Activated CD8-positive, alpha-beta T cell treated with anti-CD3 and anti-CD28 coated beads for 36 hours (primary cell): ENCODE measurements at regions not wholly inside any gene's neighbourhood (a gene's known extent, or its start where the extent isn't known, plus 50 kb on each side); places are given as distances from the start of the nearest gene placed in this dataset.
"Not testable (repeated sequence)": the region's sequence is repeated elsewhere in the genome, so short reads cannot be mapped to it uniquely, and the experiment has no call there.

Experiments
- ATAC-seq: fragments of 200-7000 bp; cut with Tn5 transposase; one replicate; pipeline ENCODE4 v1.10.0; 2021; ENCODE audit warnings: mild to moderate bottlenecking, moderate library complexity
- CTCF ChIA-PET: fragments of 350-600 bp; sonication (Branson Sonifier 250); formaldehyde crosslinking; loops from one replicate; lab custom pipeline; 2021; ENCODE audit warnings: antibody characterized with exemption; lab: Charles Lee
- POLR2A ChIA-PET: fragments of 350-600 bp; sonication (Branson Sonifier 250); formaldehyde crosslinking; loops from one replicate; lab custom pipeline; 2021; ENCODE audit warnings: antibody characterized with exemption; lab: Charles Lee
- DNase-seq: peaks from one replicate; pipeline ENCODE4 v3.0.0-alpha.2; 2020
- H3K27ac Mint-ChIP-seq: one replicate; pipeline ENCODE4 v1.8.0; 2021; ENCODE audit warnings: mild to moderate bottlenecking, mixed read lengths
- H3K27me3 Mint-ChIP-seq: one replicate; pipeline ENCODE4 v1.8.0; 2021; ENCODE audit warnings: mixed read lengths
- H3K36me3 Mint-ChIP-seq: one replicate; pipeline ENCODE4 v1.8.0; 2021; ENCODE audit warnings: low read depth, mixed read lengths
- H3K4me1 Mint-ChIP-seq: one replicate; pipeline ENCODE4 v1.8.0; 2021; ENCODE audit warnings: low read depth, mixed read lengths
- H3K4me3 Mint-ChIP-seq: one replicate; pipeline ENCODE4 v1.8.0; 2021; ENCODE audit warnings: mild to moderate bottlenecking, moderate library complexity, mixed read lengths
- H3K9me3 Mint-ChIP-seq: one replicate; pipeline ENCODE4 v1.8.0; 2021; ENCODE audit warnings: mixed read lengths
- intact Hi-C: fragments of 100-400 bp; cut with micrococcal nuclease; formaldehyde crosslinking; loops from one replicate; pipeline ENCODE4 v1.10.0; 2022
- TF ChIP-seq, protein P1 (sequence below): fragments of 200-600 bp; IDR thresholded peaks from one replicate; pipeline ENCODE4 v1.8.0; 2022; ENCODE audit warnings: antibody characterized with exemption, mild to moderate bottlenecking

- Mint-ChIP-seq H3K36me3 (no peaks in the 10 kb centered on the region), H3K27me3 (peaks cover 4% of the 10 kb centered on the region), H3K9me3 (no peaks in the 10 kb centered on the region), H3K4me1 (no peaks in the 10 kb centered on the region), H3K4me3 (no peak overlapping the region), H3K27ac (no peak overlapping the region)
- intact Hi-C loops: no loop called here
- CTCF ChIA-PET: interaction anchor here (0.6 to 1.1 kb wide), 3 partner anchors 8 to 765 kb away, joined by 3 read pairs; no protein-coding TSS in a partner anchor
- TF ChIP-seq, protein P1, sequence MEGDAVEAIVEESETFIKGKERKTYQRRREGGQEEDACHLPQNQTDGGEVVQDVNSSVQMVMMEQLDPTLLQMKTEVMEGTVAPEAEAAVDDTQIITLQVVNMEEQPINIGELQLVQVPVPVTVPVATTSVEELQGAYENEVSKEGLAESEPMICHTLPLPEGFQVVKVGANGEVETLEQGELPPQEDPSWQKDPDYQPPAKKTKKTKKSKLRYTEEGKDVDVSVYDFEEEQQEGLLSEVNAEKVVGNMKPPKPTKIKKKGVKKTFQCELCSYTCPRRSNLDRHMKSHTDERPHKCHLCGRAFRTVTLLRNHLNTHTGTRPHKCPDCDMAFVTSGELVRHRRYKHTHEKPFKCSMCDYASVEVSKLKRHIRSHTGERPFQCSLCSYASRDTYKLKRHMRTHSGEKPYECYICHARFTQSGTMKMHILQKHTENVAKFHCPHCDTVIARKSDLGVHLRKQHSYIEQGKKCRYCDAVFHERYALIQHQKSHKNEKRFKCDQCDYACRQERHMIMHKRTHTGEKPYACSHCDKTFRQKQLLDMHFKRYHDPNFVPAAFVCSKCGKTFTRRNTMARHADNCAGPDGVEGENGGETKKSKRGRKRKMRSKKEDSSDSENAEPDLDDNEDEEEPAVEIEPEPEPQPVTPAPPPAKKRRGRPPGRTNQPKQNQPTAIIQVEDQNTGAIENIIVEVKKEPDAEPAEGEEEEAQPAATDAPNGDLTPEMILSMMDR: no peak
- ATAC-seq: no peak
- DNase-seq: no peak
- POLR2A ChIA-PET: no interaction called here
Observed at GRCh38 chr18:21960189-21960588, 209.2 kb upstream of the GATA6 start.

DNA sequence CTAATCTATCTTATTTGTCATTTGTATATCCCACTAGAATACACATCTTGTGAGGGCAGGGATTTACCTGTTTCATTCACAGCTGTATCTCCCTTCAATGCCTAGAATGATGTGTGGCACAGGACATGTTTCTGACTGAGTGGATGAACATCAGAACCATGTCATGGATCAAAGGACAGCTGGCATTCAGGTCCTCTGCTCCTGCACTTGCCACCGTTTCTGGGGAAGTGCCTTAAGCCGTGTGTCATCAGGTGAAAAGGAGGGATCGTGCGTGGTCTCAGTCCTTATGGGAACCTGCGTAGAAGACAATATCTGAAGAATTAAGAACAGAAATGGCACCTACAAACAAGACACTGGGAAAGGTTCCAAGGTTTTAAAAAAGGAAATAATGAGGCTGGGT lies 206.1 kb upstream of the GATA6 start:
- ChIA-PET CTCF (no interaction called here), POLR2A (no interaction called here)
- intact Hi-C loops: no loop called here
- TF ChIP-seq, protein P1: no peak
- ATAC-seq (no peak), DNase-seq (no peak)
- no peaks in the 10 kb centered on the region for H3K27me3 Mint-ChIP-seq
- no peak overlapping the region for H3K4me3 Mint-ChIP-seq
- no peak overlapping the region for H3K27ac Mint-ChIP-seq
- no peaks in the 10 kb centered on the region for H3K4me1 Mint-ChIP-seq
- no peaks in the 10 kb centered on the region for H3K9me3 Mint-ChIP-seq
- no peaks in the 10 kb centered on the region for H3K36me3 Mint-ChIP-seq

DNA sequence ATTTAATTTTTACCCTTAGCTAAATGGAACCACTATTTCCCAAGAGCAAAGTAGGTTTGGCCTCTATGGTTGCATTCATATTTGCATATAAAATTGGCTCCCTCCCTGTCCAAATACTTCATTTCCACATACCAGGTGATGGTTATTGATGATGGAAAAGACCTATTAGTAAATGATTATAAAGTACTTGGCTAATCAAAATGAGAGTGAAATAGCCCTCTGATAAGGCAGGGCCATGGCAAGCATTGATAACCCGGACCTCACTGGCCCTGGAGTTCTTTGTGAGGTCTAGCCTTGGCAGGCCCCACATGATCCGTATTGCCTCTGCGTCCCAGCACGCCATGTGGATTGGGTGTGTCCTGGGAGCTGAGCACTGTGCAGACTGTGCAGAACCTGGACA lies 201.1 kb upstream of the GATA6 start:
- Mint-ChIP-seq H3K36me3 (no peaks in the 10 kb centered on the region), H3K27ac (no peak overlapping the region), H3K4me3 (no peak overlapping the region), H3K4me1 (no peaks in the 10 kb centered on the region), H3K27me3 (no peaks in the 10 kb centered on the region), H3K9me3 (no peaks in the 10 kb centered on the region)
- DNase-seq: no peak
- CTCF ChIA-PET: interaction anchor here (0.8 to 1.6 kb wide), 3 partner anchors 8 to 30 kb away, joined by 3 to 4 read pairs (median 3); no protein-coding TSS in a partner anchor
- TF ChIP-seq, protein P1: no peak
- POLR2A ChIA-PET: no interaction called here
- intact Hi-C loops: no loop called here
- no peak for ATAC-seq

GRCh38 chr18:21972281-21972680 lies 197.1 kb upstream of the GATA6 start:
- DNase-seq (no peak), ATAC-seq (no peak)
- ChIA-PET POLR2A (no interaction called here), CTCF (no interaction called here)
- intact Hi-C loops: no loop called here
- Mint-ChIP-seq H3K36me3 (no peaks in the 10 kb centered on the region), H3K4me1 (no peaks in the 10 kb centered on the region), H3K27me3 (no peaks in the 10 kb centered on the region), H3K9me3 (no peaks in the 10 kb centered on the region), H3K4me3 (no peak overlapping the region), H3K27ac (no peak overlapping the region)
- TF ChIP-seq, protein P1: no peak

GRCh38 chr18:21975954-21976353 lies 193.4 kb upstream of the GATA6 start:
- H3K9me3 Mint-ChIP-seq, H3K4me1 Mint-ChIP-seq, H3K27me3 Mint-ChIP-seq, H3K36me3 Mint-ChIP-seq, H3K4me3 Mint-ChIP-seq, H3K27ac Mint-ChIP-seq, CTCF ChIA-PET, POLR2A ChIA-PET, DNase-seq, ATAC-seq, intact Hi-C loops: not testable (repeated sequence)
